H1 (cell line): ENCODE measurements at regions not wholly inside any gene's neighbourhood (a gene's known extent, or its start where the extent isn't known, plus 50 kb on each side); places are given as distances from the start of the nearest gene placed in this dataset.

Source experiments
- EP300 ChIP-seq, 2 experiments: IDR thresholded peaks; 1 replicate in 1 of 2; 2 replicates in 1 of 2; pipeline ENCODE4 v1.6.1; 2011 to 2012; ENCODE audit warnings: low read depth in 2 of 2, low read length in 2 of 2, mild to moderate bottlenecking in 2 of 2, borderline replicate concordance in 1 of 2, inconsistent platforms in 1 of 2, moderate library complexity in 1 of 2
- EZH2 ChIP-seq: fragments of 200-600 bp; sonication (generic); IDR thresholded peaks from 2 replicates; pipeline ENCODE4 v1.7.1; 2012; ENCODE audit warnings: low read depth, mild to moderate bottlenecking, moderate library complexity, low read length, inconsistent platforms; ENCODE audit not compliant: severe bottlenecking
- NRF1 ChIP-seq: IDR thresholded peaks from 2 replicates; pipeline ENCODE4 v1.6.1; 2011; ENCODE audit warnings: mild to moderate bottlenecking, low read depth, low read length, improper control_type of control experiment
- TF ChIP-seq, protein P1 (sequence below), 3 experiments: IDR thresholded peaks; 1 replicate in 2 of 3; 2 replicates in 1 of 3; pipeline versions ENCODE4 v1.5.1 to v1.6.1; 2011; ENCODE audit warnings: low read length in 3 of 3, mild to moderate bottlenecking in 3 of 3, inconsistent platforms in 2 of 3, low read depth in 1 of 3, moderate library complexity in 1 of 3; ENCODE audit not compliant: insufficient read depth in 1 of 3; ENCODE audit errors: control extremely low read depth in 1 of 3

DNA sequence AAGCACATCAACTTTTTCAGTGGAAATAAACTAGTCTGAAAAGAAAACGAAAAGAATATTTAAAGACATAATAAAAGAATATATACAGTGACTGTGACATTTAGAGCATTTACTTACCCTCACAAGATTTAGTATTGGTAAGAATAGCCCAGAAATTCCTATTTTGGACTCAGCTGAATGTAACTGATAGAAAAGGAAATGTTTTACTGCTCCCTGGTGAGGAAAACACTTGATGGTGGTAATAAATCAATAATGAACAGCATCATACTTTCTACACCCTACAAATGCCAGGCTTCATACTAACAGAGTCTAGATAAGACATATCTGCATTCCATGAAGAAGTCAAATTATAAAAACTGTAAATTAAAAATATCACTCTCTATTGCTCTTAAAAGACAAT is 753.5 kb upstream of the PCDH10 start:
- TF ChIP-seq, protein P1, sequence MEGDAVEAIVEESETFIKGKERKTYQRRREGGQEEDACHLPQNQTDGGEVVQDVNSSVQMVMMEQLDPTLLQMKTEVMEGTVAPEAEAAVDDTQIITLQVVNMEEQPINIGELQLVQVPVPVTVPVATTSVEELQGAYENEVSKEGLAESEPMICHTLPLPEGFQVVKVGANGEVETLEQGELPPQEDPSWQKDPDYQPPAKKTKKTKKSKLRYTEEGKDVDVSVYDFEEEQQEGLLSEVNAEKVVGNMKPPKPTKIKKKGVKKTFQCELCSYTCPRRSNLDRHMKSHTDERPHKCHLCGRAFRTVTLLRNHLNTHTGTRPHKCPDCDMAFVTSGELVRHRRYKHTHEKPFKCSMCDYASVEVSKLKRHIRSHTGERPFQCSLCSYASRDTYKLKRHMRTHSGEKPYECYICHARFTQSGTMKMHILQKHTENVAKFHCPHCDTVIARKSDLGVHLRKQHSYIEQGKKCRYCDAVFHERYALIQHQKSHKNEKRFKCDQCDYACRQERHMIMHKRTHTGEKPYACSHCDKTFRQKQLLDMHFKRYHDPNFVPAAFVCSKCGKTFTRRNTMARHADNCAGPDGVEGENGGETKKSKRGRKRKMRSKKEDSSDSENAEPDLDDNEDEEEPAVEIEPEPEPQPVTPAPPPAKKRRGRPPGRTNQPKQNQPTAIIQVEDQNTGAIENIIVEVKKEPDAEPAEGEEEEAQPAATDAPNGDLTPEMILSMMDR (IDR thresholded peaks at IDR 0.05; ENCODE audit: control extremely low read depth in 1 of 3, insufficient read depth in 1 of 3, low read depth in 1 of 3, low read length in 3 of 3): no peak
- TF ChIP-seq EP300 (IDR thresholded peaks at IDR 0.05; ENCODE audit: borderline replicate concordance in 1 of 2, low read depth in 2 of 2, low read length in 2 of 2) (no peak), EZH2 (no peak), NRF1 (no peak)
